ENCODE measurements at regions not wholly inside any gene's neighbourhood (a gene's known extent, or its start where the extent isn't known, plus 50 kb on each side); places are given as distances from the start of the nearest gene placed in this dataset.
A peak's percentile ranks its signal among the peaks of the same experiment; 100 is the strongest.

DNA sequence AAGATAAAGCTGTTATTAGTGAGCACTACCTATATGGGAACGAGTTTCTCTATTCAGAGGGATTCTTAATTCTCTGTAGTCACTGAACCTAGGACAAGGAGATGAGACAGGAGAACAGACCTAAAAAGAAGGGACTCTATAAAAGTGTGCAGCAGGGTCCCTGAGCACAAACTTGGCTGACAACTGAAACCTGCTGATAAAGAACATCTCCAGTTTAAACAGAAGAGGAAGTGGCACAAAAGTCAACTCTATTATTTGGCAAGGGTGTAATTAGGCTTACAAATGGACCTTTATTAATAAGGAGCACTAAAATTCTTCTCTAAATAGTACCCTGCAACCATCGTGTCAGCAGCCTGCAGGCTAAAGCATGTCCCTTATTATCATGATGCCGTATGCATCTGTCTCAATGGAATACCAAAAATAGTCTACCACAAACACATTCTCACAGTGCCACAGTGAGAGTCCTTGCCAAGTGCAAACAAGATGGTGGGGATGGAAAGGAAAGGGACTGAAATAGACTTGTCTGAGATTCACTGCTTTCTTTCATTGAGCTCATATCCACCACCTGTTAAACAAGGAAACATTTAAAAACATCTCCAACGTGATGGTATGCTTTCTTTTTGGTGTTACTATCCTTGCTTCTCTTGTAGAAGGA lies 260.2 kb downstream of the INSIG2 start:
- Mint-ChIP-seq H3K9me3 (no peaks in the 10 kb centered on the region), H3K27me3 (peaks cover 39% of the 10 kb centered on the region), H3K36me3 (ENCODE audit: low read depth) (no peaks in the 10 kb centered on the region), H3K4me3 (no peak overlapping the region), H3K4me1 (no peaks in the 10 kb centered on the region), H3K27ac (no peak overlapping the region)
- ATAC-seq (replicated peaks) = no peak

GRCh38 chr2:118345465-118345864 lies 257.2 kb downstream of the INSIG2 start:
- no peaks in the 10 kb centered on the region for H3K36me3 Mint-ChIP-seq (ENCODE audit: low read depth)
- H3K4me1 Mint-ChIP-seq = no peaks in the 10 kb centered on the region
- no peak overlapping the region for H3K27ac Mint-ChIP-seq
- no peak for ATAC-seq (replicated peaks)
- H3K9me3 Mint-ChIP-seq = no peaks in the 10 kb centered on the region
- peaks cover 25% of the 10 kb centered on the region for H3K27me3 Mint-ChIP-seq
- no peak overlapping the region for H3K4me3 Mint-ChIP-seq

- no peak for ATAC-seq (replicated peaks)
- Mint-ChIP-seq H3K36me3 (ENCODE audit: low read depth) (no peaks in the 10 kb centered on the region), H3K27me3 (peaks cover 16% of the 10 kb centered on the region), H3K9me3 (peaks cover 7% of the 10 kb centered on the region), H3K4me1 (no peaks in the 10 kb centered on the region), H3K4me3 (no peak overlapping the region), H3K27ac (no peak overlapping the region)
Observed at GRCh38 chr2:118340103-118340502, 251.8 kb downstream of the INSIG2 start.

DNA sequence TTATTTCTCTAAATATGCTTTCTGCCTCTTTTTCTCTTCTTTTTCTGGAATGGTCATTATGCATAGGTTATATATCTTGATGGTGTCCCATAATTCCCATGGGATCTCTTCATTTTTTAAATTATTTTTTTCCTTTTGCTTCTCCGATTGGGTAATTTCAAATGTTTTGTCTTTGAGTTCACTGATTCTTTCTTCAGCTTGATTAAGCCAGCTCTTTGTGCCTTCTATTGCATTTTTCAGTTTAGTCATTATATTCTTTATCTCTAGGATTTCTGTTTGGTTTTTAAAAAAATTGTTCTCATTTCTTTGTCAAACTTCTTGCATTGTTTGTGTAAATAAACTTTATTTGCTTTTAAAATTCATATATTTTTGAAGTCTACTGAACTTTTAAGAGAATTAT lies 251.1 kb downstream of the INSIG2 start:
- Mint-ChIP-seq H3K4me3 (no peak overlapping the region), H3K9me3 (peaks cover 7% of the 10 kb centered on the region), H3K36me3 (ENCODE audit: low read depth) (no peaks in the 10 kb centered on the region), H3K27me3 (peaks cover 14% of the 10 kb centered on the region), H3K27ac (no peak overlapping the region), H3K4me1 (no peaks in the 10 kb centered on the region)
- no peak for ATAC-seq (replicated peaks)

DNA sequence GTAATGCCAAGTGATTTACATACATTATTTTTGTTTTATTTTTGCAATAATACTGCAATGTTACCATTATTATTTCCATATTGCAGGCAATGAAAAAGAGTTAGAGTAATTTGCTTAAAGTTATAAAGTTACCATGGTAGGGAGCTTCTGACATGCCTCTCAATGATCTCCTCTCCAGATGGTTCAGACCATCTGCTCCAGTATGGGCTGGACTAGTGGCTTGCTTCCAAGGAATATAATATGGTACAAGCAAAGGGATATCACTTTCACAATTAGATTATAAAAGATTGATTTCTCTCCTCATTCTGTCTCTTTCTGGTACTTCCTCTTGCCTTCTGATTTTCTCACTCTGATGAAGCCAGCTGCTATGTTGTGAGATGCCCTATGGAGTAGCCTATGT lies 245.4 kb downstream of the INSIG2 start:
- Mint-ChIP-seq H3K36me3 (ENCODE audit: low read depth) (no peaks in the 10 kb centered on the region), H3K27ac (no peak overlapping the region), H3K27me3 (peaks cover 23% of the 10 kb centered on the region), H3K4me1 (no peaks in the 10 kb centered on the region), H3K9me3 (peaks cover 5% of the 10 kb centered on the region), H3K4me3 (no peak overlapping the region)
- ATAC-seq (replicated peaks) = no peak

DNA sequence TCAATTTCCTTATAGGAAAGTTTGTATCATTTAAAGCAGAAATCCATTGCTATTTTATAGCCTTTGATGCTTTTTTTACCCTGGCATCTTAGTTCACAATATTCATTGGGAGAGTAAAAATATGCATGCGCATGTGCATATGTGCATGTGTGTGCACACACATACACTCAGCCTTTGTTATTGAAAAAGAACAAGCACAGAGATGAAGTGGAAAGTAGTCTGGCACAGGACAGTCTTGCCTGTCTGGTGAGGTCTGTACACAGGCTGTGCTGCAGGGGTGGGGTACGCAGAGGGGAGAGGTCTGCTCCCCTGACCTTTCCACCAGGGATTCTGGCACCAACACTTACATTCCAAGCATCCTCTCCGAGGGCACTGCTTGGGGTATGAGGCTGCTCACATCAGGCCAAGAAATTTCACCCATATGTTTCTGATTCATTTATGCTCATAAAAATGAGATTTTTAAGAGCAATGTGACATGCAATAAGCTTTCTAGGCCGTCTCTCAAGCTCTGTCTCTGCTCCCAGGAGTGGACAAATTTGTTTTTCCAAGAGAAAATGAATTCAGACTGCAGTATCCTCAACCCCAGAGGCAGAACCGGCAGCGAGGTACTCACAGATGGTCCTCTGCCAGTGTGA lies 237.2 kb downstream of the INSIG2 start:
- Mint-ChIP-seq H3K27me3 (peaks cover 16% of the 10 kb centered on the region), H3K9me3 (no peaks in the 10 kb centered on the region), H3K4me1 (no peaks in the 10 kb centered on the region), H3K4me3 (no peak overlapping the region), H3K27ac (no peak overlapping the region), H3K36me3 (ENCODE audit: low read depth) (no peaks in the 10 kb centered on the region)
- ATAC-seq (replicated peaks) = no peak

DNA sequence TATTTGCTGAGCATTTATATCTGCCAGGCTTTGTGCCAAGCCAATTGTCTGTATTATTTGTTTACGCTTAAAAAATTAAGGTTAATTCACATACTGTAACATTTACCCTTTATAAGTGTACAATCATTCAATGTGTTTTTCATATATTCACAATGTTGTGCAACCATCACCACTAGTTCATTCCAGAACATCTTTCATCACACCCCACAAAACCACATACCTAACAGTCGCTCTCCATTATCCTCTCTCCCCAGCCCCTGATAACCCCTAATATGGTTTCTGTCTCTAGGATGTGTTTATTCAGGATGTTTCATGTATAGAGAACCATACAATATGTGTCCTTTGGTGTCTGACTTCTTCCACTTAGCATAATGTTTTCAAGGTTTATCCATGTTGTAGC lies 234.1 kb downstream of the INSIG2 start:
- Mint-ChIP-seq H3K4me1 (no peaks in the 10 kb centered on the region), H3K36me3 (ENCODE audit: low read depth) (no peaks in the 10 kb centered on the region), H3K4me3 (no peak overlapping the region), H3K9me3 (no peaks in the 10 kb centered on the region), H3K27ac (no peak overlapping the region), H3K27me3 (peaks cover 18% of the 10 kb centered on the region)
- ATAC-seq (replicated peaks) = no peak

GRCh38 chr2:118321432-118322105 lies 233.3 kb downstream of the INSIG2 start:
- H3K27ac Mint-ChIP-seq = no peak overlapping the region
- H3K4me1 Mint-ChIP-seq = no peaks in the 10 kb centered on the region
- H3K27me3 Mint-ChIP-seq = peaks cover 18% of the 10 kb centered on the region
- H3K4me3 Mint-ChIP-seq = no peak overlapping the region
- ATAC-seq (replicated peaks) = no peak
- no peaks in the 10 kb centered on the region for H3K9me3 Mint-ChIP-seq
- no peaks in the 10 kb centered on the region for H3K36me3 Mint-ChIP-seq (ENCODE audit: low read depth)

- no peak for ATAC-seq (replicated peaks)
- Mint-ChIP-seq H3K9me3 (no peaks in the 10 kb centered on the region), H3K4me3 (no peak overlapping the region), H3K36me3 (ENCODE audit: low read depth) (no peaks in the 10 kb centered on the region), H3K27ac (no peak overlapping the region), H3K4me1 (no peaks in the 10 kb centered on the region), H3K27me3 (peaks cover 22% of the 10 kb centered on the region)
Observed at GRCh38 chr2:118320658-118321057, 232.4 kb downstream of the INSIG2 start.

DNA sequence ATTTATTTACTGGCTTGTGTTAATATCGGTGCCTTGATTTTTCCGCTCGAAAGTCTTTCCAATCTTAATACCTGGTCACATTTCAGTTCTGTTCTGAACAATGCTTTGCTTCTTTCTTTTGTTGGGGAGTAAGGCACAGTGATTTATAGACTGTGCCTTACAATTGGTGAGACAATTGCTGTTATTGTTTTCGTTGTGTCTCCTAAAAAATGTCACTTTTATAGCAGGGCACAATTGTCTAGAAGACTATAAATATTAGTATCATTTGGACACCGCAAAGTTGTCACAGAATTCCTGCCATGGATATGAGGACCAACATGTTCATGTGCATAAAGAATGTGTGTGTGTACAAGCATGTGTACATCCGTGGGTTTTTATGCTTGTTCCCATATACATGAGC lies 231.9 kb downstream of the INSIG2 start:
- ATAC-seq (replicated peaks) = no peak
- Mint-ChIP-seq H3K4me1 (peaks cover 2% of the 10 kb centered on the region), H3K27ac (no peak overlapping the region), H3K27me3 (peaks cover 22% of the 10 kb centered on the region), H3K36me3 (ENCODE audit: low read depth) (no peaks in the 10 kb centered on the region), H3K9me3 (no peaks in the 10 kb centered on the region), H3K4me3 (no peak overlapping the region)

DNA sequence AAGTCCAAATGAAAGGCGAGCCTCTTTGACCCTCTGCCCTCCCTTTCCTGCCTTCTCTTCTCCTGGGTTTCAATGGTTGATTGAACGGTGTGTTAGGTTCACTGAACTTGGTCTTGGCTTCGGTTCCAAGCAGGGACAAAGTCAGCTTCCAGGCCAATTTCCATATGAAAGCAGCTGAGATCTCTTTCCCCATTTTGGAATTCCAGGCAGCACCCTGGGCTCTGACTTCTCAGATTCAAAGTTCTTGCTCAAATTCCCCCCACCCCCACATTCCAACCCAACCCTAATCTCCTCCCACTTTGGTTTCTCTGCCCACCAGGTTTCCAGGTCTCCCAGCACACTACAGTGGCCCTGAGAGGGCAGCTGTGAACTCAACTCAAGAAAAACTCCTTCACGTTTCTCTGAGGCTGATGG lies 231.0 kb downstream of the INSIG2 start:
- Mint-ChIP-seq H3K4me1 (peaks cover 4% of the 10 kb centered on the region), H3K9me3 (no peaks in the 10 kb centered on the region), H3K4me3 (no peak overlapping the region), H3K36me3 (ENCODE audit: low read depth) (no peaks in the 10 kb centered on the region), H3K27me3 (peaks cover 27% of the 10 kb centered on the region), H3K27ac (no peak overlapping the region)
- ATAC-seq (replicated peaks) = no peak

DNA sequence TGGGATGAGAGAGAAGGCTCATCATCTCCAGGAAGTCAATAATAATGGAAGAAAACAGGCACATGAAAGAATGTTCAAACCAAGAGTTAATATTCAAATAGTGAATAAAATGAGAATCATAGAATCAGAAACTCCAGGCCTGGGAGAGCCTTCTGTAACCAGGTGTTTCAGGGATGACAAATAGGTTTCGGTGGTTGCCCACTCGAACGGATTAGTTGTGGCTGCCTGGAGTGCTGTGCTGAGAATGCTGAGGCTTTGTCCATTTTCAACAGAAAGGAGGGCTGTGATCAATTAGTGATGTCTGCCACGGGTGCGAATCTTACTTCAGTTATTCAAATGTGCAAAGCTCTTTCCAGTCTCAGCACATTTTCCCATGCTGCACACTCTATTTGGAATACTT lies 227.3 kb downstream of the INSIG2 start:
- no peak overlapping the region for H3K4me3 Mint-ChIP-seq
- peaks cover 15% of the 10 kb centered on the region for H3K27me3 Mint-ChIP-seq
- peak overlapping the region; percentile 34 for H3K27ac Mint-ChIP-seq
- H3K36me3 Mint-ChIP-seq (ENCODE audit: low read depth) = no peaks in the 10 kb centered on the region
- no peaks in the 10 kb centered on the region for H3K9me3 Mint-ChIP-seq
- ATAC-seq (replicated peaks) = peak; percentile 78
- H3K4me1 Mint-ChIP-seq = peaks cover 4% of the 10 kb centered on the region

DNA sequence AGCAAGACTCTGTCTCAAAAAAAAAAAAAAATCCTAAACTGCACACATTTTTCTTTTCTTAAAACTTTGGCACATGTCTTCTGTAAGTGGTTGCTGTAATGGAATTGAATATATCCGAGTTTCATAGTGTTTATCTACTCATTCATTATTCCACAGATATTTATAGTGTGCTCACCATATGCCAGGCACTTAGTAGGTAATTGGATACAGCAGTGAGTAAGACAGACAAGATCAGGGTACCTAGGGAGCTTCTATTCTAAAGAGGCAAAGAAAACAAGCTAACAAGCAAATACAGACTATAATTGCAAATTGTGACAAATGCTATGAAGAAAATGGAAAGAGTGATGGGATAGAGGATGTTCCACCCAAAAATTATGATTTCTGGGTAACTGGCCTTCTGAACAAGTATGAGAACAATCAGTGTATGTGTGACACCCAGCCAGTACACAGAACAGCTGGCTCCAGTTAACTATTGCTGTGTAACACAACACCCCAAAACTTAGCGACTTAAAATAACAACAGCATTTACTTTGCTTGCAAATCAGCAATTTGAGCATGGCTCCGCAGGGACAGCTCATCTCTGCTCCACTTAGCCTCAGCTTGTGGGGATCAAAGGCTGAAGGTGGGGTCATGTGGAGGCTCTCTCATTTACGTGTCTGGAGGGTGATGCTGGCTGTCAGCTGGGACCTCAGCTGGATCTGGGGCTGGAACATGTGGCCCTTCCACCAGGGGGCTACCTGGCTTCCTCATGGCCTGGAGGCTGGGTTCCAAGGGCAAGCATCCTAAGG lies 224.9 kb downstream of the INSIG2 start:
- no peak overlapping the region for H3K27ac Mint-ChIP-seq
- no peak overlapping the region for H3K4me3 Mint-ChIP-seq
- no peak for ATAC-seq (replicated peaks)
- peaks cover 9% of the 10 kb centered on the region for H3K27me3 Mint-ChIP-seq
- no peaks in the 10 kb centered on the region for H3K9me3 Mint-ChIP-seq
- H3K36me3 Mint-ChIP-seq (ENCODE audit: low read depth) = no peaks in the 10 kb centered on the region
- peaks cover 4% of the 10 kb centered on the region for H3K4me1 Mint-ChIP-seq

GRCh38 chr2:118310681-118311429 lies 222.6 kb downstream of the INSIG2 start:
- Mint-ChIP-seq H3K27me3 (peaks cover 5% of the 10 kb centered on the region), H3K4me3 (peak overlapping the region; percentile 81), H3K4me1 (peaks cover 4% of the 10 kb centered on the region), H3K9me3 (no peaks in the 10 kb centered on the region), H3K36me3 (ENCODE audit: low read depth) (no peaks in the 10 kb centered on the region), H3K27ac (peak overlapping the region; percentile 87)
- no peak for ATAC-seq (replicated peaks)
